Stomach smooth muscle (tissue), 2 donors: ENCODE measurements at regions not wholly inside any gene's neighbourhood (a gene's known extent, or its start where the extent isn't known, plus 50 kb on each side); places are given as distances from the start of the nearest gene placed in this dataset.

Experiments
- H3K27ac ChIP-seq: one replicate; pipeline ENCODE4 v1.7.0; 2013; ENCODE audit warnings: mild to moderate bottlenecking, low read length, inconsistent platforms
- H3K27me3 ChIP-seq, 2 donors: one replicate each; pipeline ENCODE4 v1.7.0; 2013; ENCODE audit warnings: low read length in 2 of 2; ENCODE audit not compliant: insufficient read depth in 2 of 2, control insufficient read depth in 1 of 2
- H3K36me3 ChIP-seq, 2 donors: one replicate each; pipeline ENCODE4 v1.7.0; 2013; ENCODE audit warnings: low read length in 2 of 2; ENCODE audit not compliant: control insufficient read depth in 2 of 2, insufficient read depth in 2 of 2
- H3K4me1 ChIP-seq: one replicate; pipeline ENCODE4 v1.7.0; 2013; ENCODE audit warnings: low read length; ENCODE audit not compliant: control insufficient read depth, insufficient read depth
- H3K4me3 ChIP-seq, 2 donors: one replicate each; pipeline ENCODE4 v1.7.0; 2013; ENCODE audit warnings: low read length in 2 of 2
- H3K9ac ChIP-seq, 2 donors: one replicate each; pipeline ENCODE4 v1.7.0; 2013; ENCODE audit warnings: low read length in 2 of 2, mild to moderate bottlenecking in 1 of 2
- H3K9me3 ChIP-seq, 2 donors: one replicate each; pipeline ENCODE4 v1.7.0; 2013; ENCODE audit warnings: low read length in 2 of 2; ENCODE audit not compliant: control insufficient read depth in 2 of 2
- donor health status: healthy.
- donor health status: Pancreatic carcinoma.

DNA sequence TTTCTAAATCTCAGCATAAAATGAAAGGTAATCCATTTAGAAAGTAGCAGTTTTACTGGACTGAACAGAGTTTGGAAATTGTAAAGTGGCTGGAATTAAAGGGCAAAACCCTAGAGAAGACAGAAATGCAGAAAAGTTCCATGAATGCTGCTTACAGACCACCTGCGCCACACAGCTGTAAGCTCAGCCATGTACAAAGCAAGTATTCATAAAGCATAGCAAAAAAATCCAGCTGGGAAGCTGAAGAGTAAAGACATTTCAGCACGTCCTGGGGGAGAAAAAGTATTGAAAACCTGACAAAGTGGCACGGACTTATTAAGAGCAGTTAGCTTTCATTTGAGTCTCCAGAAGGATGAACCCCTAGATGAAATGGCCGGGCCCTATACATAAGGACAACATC is 220.1 kb upstream of the CNTN5 start:
- no peaks in the 10 kb centered on the region for H3K27me3 ChIP-seq
- H3K9ac ChIP-seq, result no peak overlapping the region
- no peaks in the 10 kb centered on the region for H3K4me1 ChIP-seq
- no peak overlapping the region for H3K4me3 ChIP-seq
- H3K27ac ChIP-seq, result no peak overlapping the region
- H3K36me3 ChIP-seq, result no peaks in the 10 kb centered on the region
- H3K9me3 ChIP-seq, result peaks cover 0 to 5% of the 10 kb centered on the region in 2 donors

- no peak overlapping the region for H3K4me3 ChIP-seq
- no peaks in the 10 kb centered on the region for H3K9me3 ChIP-seq
- H3K9ac ChIP-seq, result no peak overlapping the region
- H3K36me3 ChIP-seq, result no peaks in the 10 kb centered on the region
- no peaks in the 10 kb centered on the region for H3K27me3 ChIP-seq
- no peak overlapping the region for H3K27ac ChIP-seq
- no peaks in the 10 kb centered on the region for H3K4me1 ChIP-seq
Observed at GRCh38 chr11:98828986-98829708, 191.6 kb upstream of the CNTN5 start.

DNA sequence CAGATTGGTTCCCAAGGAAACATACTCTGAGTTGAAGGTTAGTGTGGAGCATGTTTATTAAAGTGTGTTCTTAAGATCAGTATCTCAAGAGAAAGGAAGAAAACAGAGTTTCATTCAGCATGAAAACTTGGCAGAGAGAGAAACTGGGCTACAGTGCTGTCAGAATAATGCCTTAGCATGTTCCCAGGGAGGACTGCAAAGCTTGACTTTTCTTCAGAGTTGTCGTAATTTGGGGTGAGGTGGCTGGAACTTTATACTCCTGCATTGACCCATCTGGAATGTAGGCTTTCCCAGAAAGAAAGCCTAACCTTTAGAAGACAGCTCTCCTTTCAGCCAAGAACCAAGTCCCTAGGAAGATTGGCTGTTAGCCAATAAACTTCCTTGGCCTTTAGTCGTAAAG is 190.8 kb upstream of the CNTN5 start:
- H3K4me3 ChIP-seq, result no peak overlapping the region
- H3K9me3 ChIP-seq, result no peaks in the 10 kb centered on the region
- no peaks in the 10 kb centered on the region for H3K4me1 ChIP-seq

GRCh38 chr11:98834776-98835175 is 186.0 kb upstream of the CNTN5 start:
- no peaks in the 10 kb centered on the region for H3K27me3 ChIP-seq
- no peak overlapping the region for H3K27ac ChIP-seq
- no peak overlapping the region for H3K4me3 ChIP-seq
- H3K36me3 ChIP-seq, result no peaks in the 10 kb centered on the region
- H3K9me3 ChIP-seq, result no peaks in the 10 kb centered on the region
- no peaks in the 10 kb centered on the region for H3K4me1 ChIP-seq
- H3K9ac ChIP-seq, result no peak overlapping the region

More for the DNA sequence above, 190.8 kb upstream of the CNTN5 start:
- no peaks in the 10 kb centered on the region for H3K36me3 ChIP-seq
- no peak overlapping the region for H3K27ac ChIP-seq
- no peaks in the 10 kb centered on the region for H3K27me3 ChIP-seq
- no peak overlapping the region for H3K9ac ChIP-seq

- Histone ChIP-seq H3K4me3 (no peak overlapping the region), H3K9me3 (no peaks in the 10 kb centered on the region), H3K9ac (no peak overlapping the region), H3K27ac (no peak overlapping the region), H3K27me3 (no peaks in the 10 kb centered on the region), H3K36me3 (no peaks in the 10 kb centered on the region), H3K4me1 (no peaks in the 10 kb centered on the region)
Observed at GRCh38 chr11:98835335-98835734, 185.4 kb upstream of the CNTN5 start.

GRCh38 chr11:98836156-98836555 is 184.6 kb upstream of the CNTN5 start:
- Histone ChIP-seq H3K36me3 (no peaks in the 10 kb centered on the region), H3K4me3 (no peak overlapping the region), H3K27me3 (no peaks in the 10 kb centered on the region), H3K4me1 (no peaks in the 10 kb centered on the region), H3K9me3 (no peaks in the 10 kb centered on the region), H3K27ac (no peak overlapping the region), H3K9ac (no peak overlapping the region)

DNA sequence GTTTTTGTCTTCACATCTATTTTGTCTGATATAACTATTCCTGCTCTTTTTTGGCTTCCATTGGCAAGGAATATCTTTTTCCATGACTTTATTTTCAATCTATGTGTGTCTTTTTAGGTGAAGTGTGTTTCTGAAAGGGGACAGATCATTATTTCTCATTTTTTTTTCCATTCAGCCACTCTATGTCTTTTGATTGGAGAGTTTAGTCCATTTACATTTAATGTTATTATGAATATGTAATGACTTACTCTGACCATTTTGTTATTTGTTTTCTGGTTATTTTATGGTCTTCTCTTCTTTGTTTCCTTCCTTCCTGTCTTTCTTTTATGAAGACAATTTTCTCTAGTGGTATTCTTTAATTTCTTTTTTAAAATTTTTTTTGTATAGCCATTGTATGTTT is 178.6 kb upstream of the CNTN5 start:
- Histone ChIP-seq H3K4me3 (no peak overlapping the region), H3K27ac (no peak overlapping the region), H3K9ac (no peak overlapping the region), H3K36me3 (no peaks in the 10 kb centered on the region), H3K27me3 (no peaks in the 10 kb centered on the region), H3K4me1 (no peaks in the 10 kb centered on the region), H3K9me3 (peaks cover 2 to 3% of the 10 kb centered on the region in 2 donors)

DNA sequence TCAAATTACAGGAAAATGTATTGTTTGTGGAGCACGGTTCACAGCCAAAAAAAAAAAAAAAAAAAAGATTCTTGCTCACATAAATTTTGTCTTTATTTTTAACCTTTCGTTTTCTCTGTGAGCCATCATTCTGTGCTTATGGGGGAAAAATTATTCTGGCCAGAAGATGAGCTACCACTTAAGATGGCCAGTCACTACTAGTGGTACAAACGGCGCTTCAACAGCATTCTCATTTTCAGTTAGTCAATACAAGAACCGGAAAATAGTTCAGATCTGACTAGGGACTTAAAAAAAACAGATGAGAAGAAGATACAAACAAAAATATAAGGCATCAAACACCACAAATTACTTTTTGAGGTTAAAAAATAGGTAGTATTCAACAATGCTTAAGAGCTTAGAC is 158.6 kb upstream of the CNTN5 start:
- Histone ChIP-seq H3K9me3 (no peaks in the 10 kb centered on the region), H3K9ac (no peak overlapping the region), H3K4me3 (no peak overlapping the region), H3K27me3 (no peaks in the 10 kb centered on the region), H3K27ac (no peak overlapping the region), H3K4me1 (no peaks in the 10 kb centered on the region), H3K36me3 (no peaks in the 10 kb centered on the region)

- no peak overlapping the region for H3K27ac ChIP-seq
- no peaks in the 10 kb centered on the region for H3K4me1 ChIP-seq
- H3K9me3 ChIP-seq, result no peaks in the 10 kb centered on the region
- H3K4me3 ChIP-seq, result no peak overlapping the region
- H3K27me3 ChIP-seq, result no peaks in the 10 kb centered on the region
- no peaks in the 10 kb centered on the region for H3K36me3 ChIP-seq
- H3K9ac ChIP-seq, result no peak overlapping the region
Observed at GRCh38 chr11:98871690-98872089, 149.1 kb upstream of the CNTN5 start.

- Histone ChIP-seq H3K9me3 (no peaks in the 10 kb centered on the region), H3K27ac (no peak overlapping the region), H3K27me3 (no peaks in the 10 kb centered on the region), H3K4me1 (no peaks in the 10 kb centered on the region), H3K4me3 (no peak overlapping the region), H3K9ac (no peak overlapping the region), H3K36me3 (no peaks in the 10 kb centered on the region)
Observed at GRCh38 chr11:98874050-98874449, 146.7 kb upstream of the CNTN5 start.

GRCh38 chr11:98895936-98896335 is 124.8 kb upstream of the CNTN5 start:
- Histone ChIP-seq H3K9me3 (peaks cover 0 to 3% of the 10 kb centered on the region in 2 donors), H3K36me3 (no peaks in the 10 kb centered on the region), H3K4me1 (no peaks in the 10 kb centered on the region), H3K27ac (no peak overlapping the region), H3K27me3 (no peaks in the 10 kb centered on the region), H3K4me3 (no peak overlapping the region), H3K9ac (no peak overlapping the region)
